Thyroid gland (tissue), 4 donors: ENCODE measurements at regions not wholly inside any gene's neighbourhood (a gene's known extent, or its start where the extent isn't known, plus 50 kb on each side); places are given as distances from the start of the nearest gene placed in this dataset.

Experiments used
- POLR2A ChIP-seq, 2 donors: fragments of 450-650 bp; IDR thresholded peaks; one replicate each; pipeline ENCODE4 v1.6.1; 2017; ENCODE audit warnings: antibody characterized with exemption in 2 of 2, mild to moderate bottlenecking in 2 of 2, moderate library complexity in 1 of 2
- TF ChIP-seq, protein P1 (sequence below), 6 experiments: fragments of 200-600 bp in 3 of 6; fragments of 450-650 bp in 3 of 6; sonication (generic) in 3 of 6; IDR thresholded peaks; one replicate each; pipeline ENCODE4 v1.5.1; 2016 to 2019; ENCODE audit warnings: antibody characterized with exemption in 6 of 6, mild to moderate bottlenecking in 2 of 6, inconsistent platforms in 1 of 6, moderate library complexity in 1 of 6

DNA sequence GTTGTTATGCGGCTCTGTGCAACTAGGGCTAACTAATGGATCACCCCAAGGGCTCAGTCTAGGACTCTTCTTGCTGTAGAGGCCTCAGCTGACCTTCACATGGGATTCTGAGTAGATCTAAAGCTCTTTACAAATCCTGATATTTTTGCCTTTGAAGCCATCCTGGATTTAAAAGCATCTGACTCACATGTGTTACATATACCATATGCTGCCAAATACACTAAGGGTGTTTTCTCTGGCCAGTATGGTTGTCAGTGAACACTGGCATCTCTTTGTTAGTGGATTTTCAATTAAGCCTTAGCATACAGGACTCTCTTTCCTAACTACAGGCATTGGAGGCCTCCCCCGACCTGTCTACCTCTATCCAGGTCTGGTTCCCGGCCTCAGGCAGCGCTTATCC, 992.8 kb upstream of the FANCL start:
- TF ChIP-seq, protein P1, sequence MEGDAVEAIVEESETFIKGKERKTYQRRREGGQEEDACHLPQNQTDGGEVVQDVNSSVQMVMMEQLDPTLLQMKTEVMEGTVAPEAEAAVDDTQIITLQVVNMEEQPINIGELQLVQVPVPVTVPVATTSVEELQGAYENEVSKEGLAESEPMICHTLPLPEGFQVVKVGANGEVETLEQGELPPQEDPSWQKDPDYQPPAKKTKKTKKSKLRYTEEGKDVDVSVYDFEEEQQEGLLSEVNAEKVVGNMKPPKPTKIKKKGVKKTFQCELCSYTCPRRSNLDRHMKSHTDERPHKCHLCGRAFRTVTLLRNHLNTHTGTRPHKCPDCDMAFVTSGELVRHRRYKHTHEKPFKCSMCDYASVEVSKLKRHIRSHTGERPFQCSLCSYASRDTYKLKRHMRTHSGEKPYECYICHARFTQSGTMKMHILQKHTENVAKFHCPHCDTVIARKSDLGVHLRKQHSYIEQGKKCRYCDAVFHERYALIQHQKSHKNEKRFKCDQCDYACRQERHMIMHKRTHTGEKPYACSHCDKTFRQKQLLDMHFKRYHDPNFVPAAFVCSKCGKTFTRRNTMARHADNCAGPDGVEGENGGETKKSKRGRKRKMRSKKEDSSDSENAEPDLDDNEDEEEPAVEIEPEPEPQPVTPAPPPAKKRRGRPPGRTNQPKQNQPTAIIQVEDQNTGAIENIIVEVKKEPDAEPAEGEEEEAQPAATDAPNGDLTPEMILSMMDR (IDR thresholded peaks at IDR 0.05) = no peak
- no peak for TF ChIP-seq POLR2A (IDR thresholded peaks at IDR 0.05)
